ENCODE measurements at regions not wholly inside any gene's neighbourhood (a gene's known extent, or its start where the extent isn't known, plus 50 kb on each side); places are given as distances from the start of the nearest gene placed in this dataset.

DNA sequence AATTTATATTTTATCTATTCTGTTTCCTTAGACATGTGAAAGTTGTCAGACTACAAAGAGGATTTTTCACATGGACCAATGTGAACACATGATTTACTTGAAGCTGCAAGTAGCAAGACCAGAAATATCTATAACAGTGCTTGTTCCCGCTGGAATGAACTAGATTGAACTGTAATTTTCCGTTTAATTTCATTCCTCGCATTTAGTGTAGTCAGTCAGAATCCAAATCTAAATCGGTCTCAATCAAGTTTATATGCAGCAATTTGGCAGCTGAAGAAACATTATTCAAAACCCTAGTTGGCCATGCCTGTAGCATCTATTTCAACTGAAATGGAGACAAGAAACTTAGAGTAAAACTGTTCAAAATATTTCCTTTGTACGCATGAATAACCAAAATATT is 570.7 kb upstream of the SLITRK5 start:
- Histone ChIP-seq H2AFZ (ENCODE audit: low read length) (no peak overlapping the region), H3K27me3 (ENCODE audit: insufficient read depth, low read length) (no peaks in the 10 kb centered on the region), H4K20me1 (ENCODE audit: insufficient read depth, low read length) (no peaks in the 10 kb centered on the region), H3F3A (ENCODE audit: insufficient read depth, low read length) (no peaks in the 10 kb centered on the region), H3K9ac (ENCODE audit: low read length) (no peak overlapping the region), H3K4me2 (ENCODE audit: low read length) (no peak overlapping the region), H3K36me3 (ENCODE audit: insufficient read depth, low read length) (no peaks in the 10 kb centered on the region), H3K27ac (ENCODE audit: low read depth, low read length, poor library complexity, severe bottlenecking) (no peak overlapping the region), H3K79me2 (ENCODE audit: insufficient read depth, low read length) (no peaks in the 10 kb centered on the region), H3K4me1 (ENCODE audit: insufficient read depth, low read length, severe bottlenecking) (no peaks in the 10 kb centered on the region), H3K9me3 (ENCODE audit: low read length) (no peaks in the 10 kb centered on the region), H3K9me2 (ENCODE audit: low read depth, low read length) (no peaks in the 10 kb centered on the region), H3K4me3 (ENCODE audit: low read depth, low read length, poor library complexity, severe bottlenecking) (no peak overlapping the region)
- no peak for TF ChIP-seq EZH2 (IDR thresholded peaks at IDR 0.05; ENCODE audit: borderline replicate concordance, low read length)
- TF ChIP-seq, protein P1, sequence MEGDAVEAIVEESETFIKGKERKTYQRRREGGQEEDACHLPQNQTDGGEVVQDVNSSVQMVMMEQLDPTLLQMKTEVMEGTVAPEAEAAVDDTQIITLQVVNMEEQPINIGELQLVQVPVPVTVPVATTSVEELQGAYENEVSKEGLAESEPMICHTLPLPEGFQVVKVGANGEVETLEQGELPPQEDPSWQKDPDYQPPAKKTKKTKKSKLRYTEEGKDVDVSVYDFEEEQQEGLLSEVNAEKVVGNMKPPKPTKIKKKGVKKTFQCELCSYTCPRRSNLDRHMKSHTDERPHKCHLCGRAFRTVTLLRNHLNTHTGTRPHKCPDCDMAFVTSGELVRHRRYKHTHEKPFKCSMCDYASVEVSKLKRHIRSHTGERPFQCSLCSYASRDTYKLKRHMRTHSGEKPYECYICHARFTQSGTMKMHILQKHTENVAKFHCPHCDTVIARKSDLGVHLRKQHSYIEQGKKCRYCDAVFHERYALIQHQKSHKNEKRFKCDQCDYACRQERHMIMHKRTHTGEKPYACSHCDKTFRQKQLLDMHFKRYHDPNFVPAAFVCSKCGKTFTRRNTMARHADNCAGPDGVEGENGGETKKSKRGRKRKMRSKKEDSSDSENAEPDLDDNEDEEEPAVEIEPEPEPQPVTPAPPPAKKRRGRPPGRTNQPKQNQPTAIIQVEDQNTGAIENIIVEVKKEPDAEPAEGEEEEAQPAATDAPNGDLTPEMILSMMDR (IDR thresholded peaks at IDR 0.05; ENCODE audit: low read length) = no peak

DNA sequence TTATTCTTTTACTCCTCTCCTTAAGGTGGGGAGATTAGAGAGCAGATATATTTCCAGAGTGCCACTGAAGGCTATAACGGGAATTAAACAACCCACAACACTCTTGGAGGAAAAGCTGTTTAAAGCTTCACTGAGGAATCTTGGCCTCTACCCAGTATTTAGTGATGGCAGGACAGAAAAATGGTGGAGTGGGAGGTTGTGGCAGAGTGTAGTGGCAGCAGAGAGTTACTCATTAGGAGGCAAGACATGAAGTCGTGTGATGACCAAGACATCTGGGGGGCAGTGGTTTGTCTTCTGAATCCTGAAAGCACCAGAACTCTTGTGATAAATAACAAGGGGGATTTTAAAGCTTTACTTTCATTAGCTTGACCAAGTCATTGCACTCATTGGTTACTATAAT is 563.5 kb upstream of the SLITRK5 start:
- no peaks in the 10 kb centered on the region for H3K27me3 ChIP-seq (ENCODE audit: insufficient read depth, low read length)
- no peak overlapping the region for H2AFZ ChIP-seq (ENCODE audit: low read length)
- no peak overlapping the region for H3K4me3 ChIP-seq (ENCODE audit: low read depth, low read length, poor library complexity, severe bottlenecking)
- no peak overlapping the region for H3K9ac ChIP-seq (ENCODE audit: low read length)
- H3K4me1 ChIP-seq (ENCODE audit: insufficient read depth, low read length, severe bottlenecking) = no peaks in the 10 kb centered on the region
- H3K79me2 ChIP-seq (ENCODE audit: insufficient read depth, low read length) = no peaks in the 10 kb centered on the region
- H3K36me3 ChIP-seq (ENCODE audit: insufficient read depth, low read length) = no peaks in the 10 kb centered on the region
- no peaks in the 10 kb centered on the region for H3F3A ChIP-seq (ENCODE audit: insufficient read depth, low read length)
- no peaks in the 10 kb centered on the region for H3K9me2 ChIP-seq (ENCODE audit: low read depth, low read length)
- H3K27ac ChIP-seq (ENCODE audit: low read depth, low read length, poor library complexity, severe bottlenecking) = no peak overlapping the region
- no peak overlapping the region for H3K4me2 ChIP-seq (ENCODE audit: low read length)
- H4K20me1 ChIP-seq (ENCODE audit: insufficient read depth, low read length) = no peaks in the 10 kb centered on the region
- TF ChIP-seq, protein P1 (IDR thresholded peaks at IDR 0.05; ENCODE audit: low read length) = no peak
- no peak for TF ChIP-seq EZH2 (IDR thresholded peaks at IDR 0.05; ENCODE audit: borderline replicate concordance, low read length)
- no peaks in the 10 kb centered on the region for H3K9me3 ChIP-seq (ENCODE audit: low read length)

DNA sequence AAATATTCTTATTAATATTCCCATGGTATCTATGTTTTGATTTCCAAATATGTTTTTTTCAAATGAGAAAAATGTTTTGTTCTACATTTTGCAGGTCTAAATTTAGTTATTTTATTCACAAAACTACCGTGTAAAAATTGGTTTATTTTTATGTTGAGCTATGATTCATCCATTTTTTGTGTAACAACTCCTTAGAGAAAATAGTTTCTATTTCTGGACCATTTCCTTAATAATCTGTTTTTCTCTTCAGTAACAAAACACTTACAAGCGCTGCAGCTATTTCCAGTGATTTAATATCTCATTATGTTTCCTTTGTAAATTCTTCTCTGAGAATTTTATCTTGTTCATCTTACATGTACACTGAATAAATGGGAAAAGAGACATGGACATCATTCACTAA is 550.7 kb upstream of the SLITRK5 start:
- no peak overlapping the region for H3K27ac ChIP-seq (ENCODE audit: low read depth, low read length, poor library complexity, severe bottlenecking)
- no peak overlapping the region for H3K4me3 ChIP-seq (ENCODE audit: low read depth, low read length, poor library complexity, severe bottlenecking)
- no peaks in the 10 kb centered on the region for H3K4me1 ChIP-seq (ENCODE audit: insufficient read depth, low read length, severe bottlenecking)
- no peaks in the 10 kb centered on the region for H3K27me3 ChIP-seq (ENCODE audit: insufficient read depth, low read length)
- H3K9ac ChIP-seq (ENCODE audit: low read length) = no peak overlapping the region
- H3K36me3 ChIP-seq (ENCODE audit: insufficient read depth, low read length) = no peaks in the 10 kb centered on the region
- no peaks in the 10 kb centered on the region for H3K79me2 ChIP-seq (ENCODE audit: insufficient read depth, low read length)
- no peaks in the 10 kb centered on the region for H3K9me3 ChIP-seq (ENCODE audit: low read length)
- H3K9me2 ChIP-seq (ENCODE audit: low read depth, low read length) = no peaks in the 10 kb centered on the region
- no peaks in the 10 kb centered on the region for H3F3A ChIP-seq (ENCODE audit: insufficient read depth, low read length)
- no peaks in the 10 kb centered on the region for H4K20me1 ChIP-seq (ENCODE audit: insufficient read depth, low read length)
- H2AFZ ChIP-seq (ENCODE audit: low read length) = no peak overlapping the region
- TF ChIP-seq, protein P1 (IDR thresholded peaks at IDR 0.05; ENCODE audit: low read length) = no peak
- TF ChIP-seq EZH2 (IDR thresholded peaks at IDR 0.05; ENCODE audit: borderline replicate concordance, low read length) = no peak
- H3K4me2 ChIP-seq (ENCODE audit: low read length) = no peak overlapping the region

All from OCI-LY1 (cell line).